PC-9 (cell line): ENCODE measurements at regions not wholly inside any gene's neighbourhood (a gene's known extent, or its start where the extent isn't known, plus 50 kb on each side); places are given as distances from the start of the nearest gene placed in this dataset.

Experiments
- BruUV-seq: library from RNA; stranded (reverse); fragments of 400-500 nt; replicated peaks from 2 replicates; lab custom pipeline; 2021; lab: Mats Ljungman, UMichigan
- CTCF ChIA-PET: fragments of 300-600 bp; sonication (Branson Sonifier 250); formaldehyde crosslinking; loops from one replicate; lab custom pipeline; 2022; ENCODE audit warnings: antibody characterized with exemption; lab: Charles Lee
- POLR2A ChIA-PET: fragments of 300-600 bp; sonication (Branson Sonifier 250); formaldehyde crosslinking; loops from one replicate; lab custom pipeline; 2022; ENCODE audit warnings: antibody characterized with exemption; ENCODE audit not compliant: unreplicated experiment; lab: Charles Lee
- DNase-seq, 2 experiments: peaks; one replicate each; pipeline versions ENCODE4 v3.0.0 to v3.0.0-alpha.2; 2015 to 2022; ENCODE audit warnings: mixed read lengths in 1 of 2
- H2AFZ ChIP-seq: fragments of 200-600 bp; sonication (generic); 2 replicates; pipeline ENCODE4 v1.8.1; 2017; ENCODE audit warnings: antibody characterized with exemption
- H3F3A ChIP-seq: fragments of 200-600 bp; sonication (generic); 2 replicates; pipeline ENCODE4 v1.8.1; 2017; ENCODE audit warnings: antibody characterized with exemption, mild to moderate bottlenecking, low read depth; ENCODE audit not compliant: insufficient read depth
- H3K27ac ChIP-seq: fragments of 200-600 bp; sonication (generic); 2 replicates; pipeline ENCODE4 v1.6.1; 2016; ENCODE audit warnings: mixed run types
- H3K27me3 ChIP-seq: fragments of 200-600 bp; sonication (generic); 2 replicates; pipeline ENCODE4 v1.6.1; 2016; ENCODE audit warnings: low read depth, mixed run types; ENCODE audit not compliant: insufficient read depth
- H3K36me3 ChIP-seq: fragments of 200-600 bp; sonication (generic); 2 replicates; pipeline ENCODE4 v1.6.1; 2016; ENCODE audit warnings: low read depth, mixed run types
- H3K4me1 ChIP-seq: fragments of 200-600 bp; sonication (generic); replicated peaks from 2 replicates; pipeline ENCODE4 v1.6.1; 2016; ENCODE audit warnings: mixed run types; ENCODE audit not compliant: insufficient read depth
- H3K4me2 ChIP-seq: fragments of 200-600 bp; sonication (generic); 2 replicates; pipeline ENCODE4 v1.6.1; 2017; ENCODE audit warnings: mixed run types
- H3K4me3 ChIP-seq: fragments of 200-600 bp; sonication (generic); 2 replicates; pipeline ENCODE4 v1.6.1; 2016; ENCODE audit warnings: mixed run types
- H3K79me2 ChIP-seq: fragments of 200-600 bp; sonication (generic); 2 replicates; pipeline ENCODE4 v1.6.1; 2017; ENCODE audit warnings: low read depth, mixed run types
- H3K9me2 ChIP-seq: fragments of 200-600 bp; sonication (generic); 2 replicates; pipeline ENCODE4 v1.8.1; 2017; ENCODE audit warnings: mild to moderate bottlenecking; ENCODE audit not compliant: insufficient read depth
- H3K9me3 ChIP-seq: fragments of 200-600 bp; sonication (generic); 2 replicates; pipeline ENCODE4 v1.8.1; 2016; ENCODE audit warnings: low read depth; ENCODE audit not compliant: insufficient read depth
- H4K20me1 ChIP-seq: fragments of 200-600 bp; sonication (generic); 2 replicates; pipeline ENCODE4 v1.8.1; 2017; ENCODE audit not compliant: insufficient read depth
- EZH2 ChIP-seq: fragments of 200-600 bp; sonication (generic); IDR thresholded peaks from 2 replicates; pipeline ENCODE4 v1.8.0; 2017; ENCODE audit warnings: antibody characterized with exemption, low read depth
- intact Hi-C: fragments of 100-400 bp; cut with micrococcal nuclease; formaldehyde crosslinking; loops from one replicate; pipeline ENCODE4 v1.10.0; 2022; ENCODE audit not compliant: unreplicated experiment
- TF ChIP-seq, protein P1 (sequence below): fragments of 200-600 bp; sonication (generic); conservative IDR thresholded peaks from 2 replicates; pipeline ENCODE4 v1.6.1; 2017; ENCODE audit warnings: mixed run types, antibody characterized with exemption, mild to moderate bottlenecking, moderate library complexity

- H2AFZ ChIP-seq = no peak overlapping the region
- H3K4me2 ChIP-seq = no peak overlapping the region
- peaks cover 3% of the 10 kb centered on the region; the same call in 1 of the 2 replicates for H3K9me3 ChIP-seq
- no peak for DNase-seq
- no peak overlapping the region for H3K27ac ChIP-seq
- no peaks in the 10 kb centered on the region for H3K36me3 ChIP-seq
- H3K4me3 ChIP-seq = no peak overlapping the region
- ChIA-PET POLR2A (no interaction called here), CTCF (no interaction called here)
- H3F3A ChIP-seq = no peaks in the 10 kb centered on the region
- H4K20me1 ChIP-seq = no peaks in the 10 kb centered on the region
- no peaks in the 10 kb centered on the region for H3K4me1 ChIP-seq
- intact Hi-C loops = no loop called here
- no peaks in the 10 kb centered on the region for H3K27me3 ChIP-seq
- TF ChIP-seq, protein P1, sequence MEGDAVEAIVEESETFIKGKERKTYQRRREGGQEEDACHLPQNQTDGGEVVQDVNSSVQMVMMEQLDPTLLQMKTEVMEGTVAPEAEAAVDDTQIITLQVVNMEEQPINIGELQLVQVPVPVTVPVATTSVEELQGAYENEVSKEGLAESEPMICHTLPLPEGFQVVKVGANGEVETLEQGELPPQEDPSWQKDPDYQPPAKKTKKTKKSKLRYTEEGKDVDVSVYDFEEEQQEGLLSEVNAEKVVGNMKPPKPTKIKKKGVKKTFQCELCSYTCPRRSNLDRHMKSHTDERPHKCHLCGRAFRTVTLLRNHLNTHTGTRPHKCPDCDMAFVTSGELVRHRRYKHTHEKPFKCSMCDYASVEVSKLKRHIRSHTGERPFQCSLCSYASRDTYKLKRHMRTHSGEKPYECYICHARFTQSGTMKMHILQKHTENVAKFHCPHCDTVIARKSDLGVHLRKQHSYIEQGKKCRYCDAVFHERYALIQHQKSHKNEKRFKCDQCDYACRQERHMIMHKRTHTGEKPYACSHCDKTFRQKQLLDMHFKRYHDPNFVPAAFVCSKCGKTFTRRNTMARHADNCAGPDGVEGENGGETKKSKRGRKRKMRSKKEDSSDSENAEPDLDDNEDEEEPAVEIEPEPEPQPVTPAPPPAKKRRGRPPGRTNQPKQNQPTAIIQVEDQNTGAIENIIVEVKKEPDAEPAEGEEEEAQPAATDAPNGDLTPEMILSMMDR = no peak
- TF ChIP-seq EZH2 = no peak
- H3K9me2 ChIP-seq = no peaks in the 10 kb centered on the region
- no peaks in the 10 kb centered on the region for H3K79me2 ChIP-seq
- no TSS peak for BruUV-seq
Observed at GRCh38 chr15:25065876-25066275, 111.1 kb downstream of the SNRPN start.

DNA sequence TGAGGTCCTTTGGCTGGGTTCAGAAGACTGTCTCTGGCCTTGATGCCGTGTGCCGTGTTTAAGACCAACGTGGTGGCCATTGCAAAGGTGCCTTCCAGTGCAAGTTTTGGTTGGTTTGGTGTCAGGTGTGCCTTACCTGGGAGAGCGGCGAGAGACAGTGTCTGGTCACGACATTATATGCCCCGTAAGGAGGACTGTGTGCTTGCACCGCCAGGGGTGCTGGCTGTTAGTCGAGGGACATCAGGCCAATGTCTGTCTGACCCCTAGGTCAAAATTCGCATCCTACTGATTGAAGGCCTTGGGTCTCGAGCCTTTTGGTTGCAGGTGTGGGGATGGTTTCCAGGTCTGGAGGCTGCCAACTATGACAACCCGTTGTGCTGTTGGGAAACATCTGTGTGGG lies 111.9 kb downstream of the SNRPN start:
- Histone ChIP-seq H3K79me2 (no peaks in the 10 kb centered on the region), H3K27me3 (no peaks in the 10 kb centered on the region), H3K27ac (no peak overlapping the region), H4K20me1 (no peaks in the 10 kb centered on the region), H3F3A (no peaks in the 10 kb centered on the region), H3K9me3 (peaks cover 2% of the 10 kb centered on the region; the same call in 1 of the 2 replicates), H3K36me3 (no peaks in the 10 kb centered on the region), H2AFZ (no peak overlapping the region), H3K4me2 (no peak overlapping the region), H3K4me1 (no peaks in the 10 kb centered on the region), H3K9me2 (no peaks in the 10 kb centered on the region), H3K4me3 (no peak overlapping the region)
- intact Hi-C loops = no loop called here
- TF ChIP-seq EZH2 = no peak
- TF ChIP-seq, protein P1 = no peak
- DNase-seq = no peak
- BruUV-seq = no TSS peak
- ChIA-PET POLR2A (no interaction called here), CTCF (no interaction called here)

- Histone ChIP-seq H3K27ac (no peak overlapping the region), H3K4me3 (no peak overlapping the region), H3K27me3 (no peaks in the 10 kb centered on the region), H2AFZ (no peak overlapping the region), H3K4me2 (no peak overlapping the region), H3K9me2 (no peaks in the 10 kb centered on the region), H3K4me1 (no peaks in the 10 kb centered on the region), H4K20me1 (no peaks in the 10 kb centered on the region), H3K36me3 (no peaks in the 10 kb centered on the region), H3K9me3 (no peaks in the 10 kb centered on the region; the same call in 1 of the 2 replicates), H3F3A (no peaks in the 10 kb centered on the region), H3K79me2 (no peaks in the 10 kb centered on the region)
- BruUV-seq = no TSS peak
- ChIA-PET CTCF (no interaction called here), POLR2A (no interaction called here)
- TF ChIP-seq EZH2 = no peak
- TF ChIP-seq, protein P1 = no peak
- intact Hi-C loops = no loop called here
- DNase-seq = no peak
Observed at GRCh38 chr15:25067725-25068309, 113.0 kb downstream of the SNRPN start.
